SK-N-SH (cell line): ENCODE measurements at regions not wholly inside any gene's neighbourhood (a gene's known extent, or its start where the extent isn't known, plus 50 kb on each side); places are given as distances from the start of the nearest gene placed in this dataset.

ENCODE experiments used
- CTCF ChIA-PET: fragments of 300-600, 350-600 bp; formaldehyde crosslinking; extraction: SDS; loops from one replicate; lab custom pipeline; 2021; lab: Yijun Ruan, JAX
- POLR2A ChIA-PET: fragments of 350-600 bp; sonication (Branson Sonifier 250); formaldehyde crosslinking; extraction: SDS; loops from one replicate; lab custom pipeline; 2020; ENCODE audit warnings: antibody characterized with exemption, inconsistent platforms; lab: Yijun Ruan, JAX
- DNase-seq: peaks from one replicate; pipeline ENCODE4 v3.0.0; 2012
- H2AFZ ChIP-seq: fragments of 200-600 bp; sonication (generic); 2 replicates; pipeline ENCODE4 v1.8.1; 2016; ENCODE audit warnings: antibody characterized with exemption, mild to moderate bottlenecking, low read depth
- H3F3A ChIP-seq: fragments of 200-600 bp; sonication (generic); replicated peaks from 2 replicates; pipeline ENCODE3; 2016; ENCODE audit warnings: antibody characterized with exemption, mild to moderate bottlenecking; ENCODE audit not compliant: insufficient read depth
- H3K27ac ChIP-seq, 2 experiments: fragments of 200-500 bp in 1 of 2; fragments of 200-600 bp in 1 of 2; sonication (Bioruptor generic) in 1 of 2; sonication (generic), shearing (Covaris generic) in 1 of 2; 2 replicates each; pipeline versions ENCODE4 v1.5.1 to v1.6.1; 2014 to 2016; ENCODE audit warnings: low read depth in 2 of 2, inconsistent platforms in 1 of 2, low read length in 1 of 2, mild to moderate bottlenecking in 1 of 2, mixed read lengths in 1 of 2
- H3K27me3 ChIP-seq: fragments of 200-600 bp; sonication (generic), shearing (Covaris generic); 2 replicates; pipeline ENCODE4 v1.6.1; 2016; ENCODE audit warnings: mixed run types; ENCODE audit not compliant: insufficient read depth
- H3K36me3 ChIP-seq, 2 experiments: fragments of 200-500 bp in 1 of 2; fragments of 200-600 bp in 1 of 2; sonication (Bioruptor generic) in 1 of 2; sonication (generic) in 1 of 2; replicated peaks in 1 of 2; 2 replicates each; pipeline versions ENCODE3 to v1.5.1; 2014 to 2016; ENCODE audit warnings: low read length in 1 of 2, mild to moderate bottlenecking in 1 of 2; ENCODE audit not compliant: insufficient read depth in 2 of 2, control insufficient read depth in 1 of 2
- H3K4me1 ChIP-seq, 2 experiments: fragments of 200-500 bp in 1 of 2; fragments of 200-600 bp in 1 of 2; sonication (Bioruptor generic) in 1 of 2; sonication (generic), shearing (Covaris generic) in 1 of 2; 2 replicates each; pipeline versions ENCODE4 v1.5.1 to v1.6.1; 2014 to 2016; ENCODE audit warnings: low read depth in 1 of 2, low read length in 1 of 2, mixed run types in 1 of 2; ENCODE audit not compliant: insufficient read depth in 2 of 2, control insufficient read depth in 1 of 2
- H3K4me2 ChIP-seq: fragments of 200-600 bp; sonication (generic), shearing (Covaris generic); 2 replicates; pipeline ENCODE4 v1.6.1; 2017; ENCODE audit warnings: mixed run types
- H3K4me3 ChIP-seq, 2 experiments: fragments of 200-500 bp in 1 of 2; fragments of 200-600 bp in 1 of 2; sonication (Bioruptor generic) in 1 of 2; sonication (generic), shearing (Covaris generic) in 1 of 2; 2 replicates each; pipeline versions ENCODE4 v1.5.1 to v1.8.1; 2014 to 2016; ENCODE audit warnings: low read depth in 2 of 2, inconsistent platforms in 1 of 2, low read length in 1 of 2, mild to moderate bottlenecking in 1 of 2, mixed read lengths in 1 of 2, moderate library complexity in 1 of 2
- H3K79me2 ChIP-seq: fragments of 200-600 bp; sonication (generic); 2 replicates; pipeline ENCODE4 v1.8.1; 2017; ENCODE audit warnings: mild to moderate bottlenecking; ENCODE audit not compliant: insufficient read depth
- H3K9ac ChIP-seq: fragments of 200-600 bp; sonication (generic); 2 replicates; pipeline ENCODE4 v1.6.1; 2017; ENCODE audit warnings: mixed run types
- H3K9me2 ChIP-seq: fragments of 200-600 bp; sonication (generic); 2 replicates; pipeline ENCODE4 v1.6.1; 2017; ENCODE audit warnings: mixed run types
- H3K9me3 ChIP-seq: fragments of 200-600 bp; sonication (generic); 2 replicates; pipeline ENCODE4 v1.6.1; 2017; ENCODE audit warnings: mixed run types, mild to moderate bottlenecking, moderate library complexity
- H4K20me1 ChIP-seq: fragments of 200-600 bp; sonication (generic); 2 replicates; pipeline ENCODE4 v1.6.1; 2017; ENCODE audit warnings: mild to moderate bottlenecking, mixed run types; ENCODE audit not compliant: insufficient read depth
- EP300 ChIP-seq, 2 experiments: IDR thresholded peaks; 2 replicates each; pipeline versions ENCODE4 v1.4.0 to v1.6.1; 2012; ENCODE audit warnings: borderline replicate concordance in 1 of 2, low read depth in 1 of 2, low read length in 1 of 2
- FOXJ3 ChIP-seq: sonication (generic); formaldehyde crosslinking; IDR thresholded peaks from 2 replicates; pipeline ENCODE4 v1.5.1; 2020; ENCODE audit warnings: mild to moderate bottlenecking, missing genetic modification reagents
- FOXM1 ChIP-seq: IDR thresholded peaks from 2 replicates; pipeline ENCODE4 v1.4.0; 2012; ENCODE audit warnings: low read depth, mild to moderate bottlenecking
- IRF3 ChIP-seq: fragments of 150-350 bp; IDR thresholded peaks from 2 replicates; pipeline ENCODE4 v1.6.1; 2016; ENCODE audit warnings: mild to moderate bottlenecking, low read depth, low read length
- JUND ChIP-seq: IDR thresholded peaks from 2 replicates; pipeline ENCODE4 v1.4.0; 2012
- MAX ChIP-seq: IDR thresholded peaks from 2 replicates; pipeline ENCODE4 v1.4.0; 2012; ENCODE audit warnings: low read depth
- MXI1 ChIP-seq: IDR thresholded peaks from 2 replicates; pipeline ENCODE4 v1.6.1; 2012; ENCODE audit warnings: mild to moderate bottlenecking, low read depth, low read length, improper control_type of control experiment
- PBX3 ChIP-seq: IDR thresholded peaks from 2 replicates; pipeline ENCODE4; 2012
- RAD21 ChIP-seq: IDR thresholded peaks from 2 replicates; pipeline ENCODE4 v1.6.1; 2012; ENCODE audit warnings: mild to moderate bottlenecking, low read length
- RFX5 ChIP-seq: IDR thresholded peaks from 2 replicates; pipeline ENCODE4 v1.6.1; 2012; ENCODE audit warnings: mild to moderate bottlenecking, improper control_type of control experiment, low read length
- SMC3 ChIP-seq: IDR thresholded peaks from 2 replicates; pipeline ENCODE4 v1.6.1; 2012; ENCODE audit warnings: low read depth, low read length, improper control_type of control experiment
- TCF12 ChIP-seq: IDR thresholded peaks from 2 replicates; pipeline ENCODE4 v1.4.0; 2012
- TEAD4 ChIP-seq: IDR thresholded peaks from 2 replicates; pipeline ENCODE4 v1.4.0; 2012; ENCODE audit warnings: mild to moderate bottlenecking, borderline replicate concordance; ENCODE audit not compliant: insufficient read depth
- USF2 ChIP-seq: fragments of 150-350 bp; IDR thresholded peaks from 2 replicates; pipeline ENCODE4 v1.6.1; 2017; ENCODE audit warnings: antibody characterized with exemption, low read length, low read depth, borderline replicate concordance
- YY1 ChIP-seq: IDR thresholded peaks from 2 replicates; pipeline ENCODE4 v1.4.0; 2012; ENCODE audit warnings: low read depth, mild to moderate bottlenecking
- ZBTB33 ChIP-seq: IDR thresholded peaks from 2 replicates; pipeline ENCODE4 v1.4.0; 2012; ENCODE audit warnings: low read depth, borderline replicate concordance

GRCh38 chr4:156615066-156615531 lies 356.5 kb downstream of the PDGFC start (continued):
- TF ChIP-seq ZBTB33 = peak; percentile 86
- TF ChIP-seq JUND = peak; percentile 97
- TF ChIP-seq SMC3 = no peak; the same call in 1 of the 2 replicates
- no peak for TF ChIP-seq USF2
- TF ChIP-seq MAX = peak; percentile 79; the same call in 1 of the 2 replicates
- TF ChIP-seq RFX5 = no peak
- no peak for TF ChIP-seq IRF3

GRCh38 chr4:156614536-156614935 lies 357.1 kb downstream of the PDGFC start:
- H3K4me2 ChIP-seq = no peak overlapping the region
- H3K9me2 ChIP-seq = no peaks in the 10 kb centered on the region
- H3F3A ChIP-seq = peaks cover 20% of the 10 kb centered on the region
- H3K79me2 ChIP-seq = no peaks in the 10 kb centered on the region
- CTCF ChIA-PET = no interaction called here
- H3K27ac ChIP-seq = peak overlapping the region; percentile 52 to 67; a peak in 3 of 4 replicates
- DNase-seq = no peak
- H4K20me1 ChIP-seq = no peaks in the 10 kb centered on the region
- H3K27me3 ChIP-seq = no peaks in the 10 kb centered on the region
- POLR2A ChIA-PET = no interaction called here
- H3K9ac ChIP-seq = no peak overlapping the region
- peaks cover 0 to 10% of the 10 kb centered on the region in 2 experiments; a peak in 2 of 4 replicates for H3K4me1 ChIP-seq
- TF ChIP-seq FOXM1 (no peak), EP300 (IDR thresholded peaks at IDR 0.05; ENCODE audit: borderline replicate concordance in 1 of 2, low read depth in 1 of 2, low read length in 1 of 2) (no peak), TCF12 (no peak), MAX (no peak), YY1 (no peak), RAD21 (no peak), MXI1 (no peak), TEAD4 (no peak), FOXJ3 (CRISPR knock-in tag) (no peak), PBX3 (no peak), USF2 (no peak)
- TF ChIP-seq, all 33 proteins: peak for 0
- Histone ChIP-seq H3K36me3 (no peaks in the 10 kb centered on the region), H2AFZ (no peak overlapping the region), H3K4me3 (no peak overlapping the region), H3K9me3 (no peaks in the 10 kb centered on the region)
